Inferior parietal cortex (tissue), 1 donor: ENCODE measurements at regions not wholly inside any gene's neighbourhood (a gene's known extent, or its start where the extent isn't known, plus 50 kb on each side); places are given as distances from the start of the nearest gene placed in this dataset.

Experiments
- DNase-seq: peaks from one replicate; pipeline ENCODE4 v3.0.0-alpha.2; 2016; ENCODE audit errors: extremely low spot score

DNA sequence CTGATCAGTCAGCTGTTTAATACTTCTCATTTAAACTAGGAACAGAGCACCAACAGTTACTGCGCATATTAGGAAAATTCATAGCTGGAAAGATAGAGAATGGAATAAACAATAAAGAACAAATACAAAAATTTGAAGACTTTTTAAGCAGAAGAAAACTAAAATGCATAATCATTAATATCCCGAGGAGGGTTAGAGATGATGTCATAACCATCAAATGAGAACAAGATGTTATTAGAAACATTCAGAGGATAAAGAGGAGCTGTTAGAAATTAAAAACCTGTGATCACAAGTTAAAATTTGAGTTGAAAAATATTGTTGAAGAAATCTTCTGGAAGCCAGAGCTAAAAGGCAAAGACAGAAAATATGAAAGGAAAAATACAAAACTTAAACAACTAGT, 54.0 kb upstream of the ALKAL2 start:
- no peak for DNase-seq

- no peak for DNase-seq
Measured at GRCh38 chr2:341017-341542, 53.2 kb upstream of the ALKAL2 start.
